GM21717 (cell line): ENCODE measurements at regions not wholly inside any gene's neighbourhood (a gene's known extent, or its start where the extent isn't known, plus 50 kb on each side); places are given as distances from the start of the nearest gene placed in this dataset.
"Not testable (repeated sequence)": the region's sequence is repeated elsewhere in the genome, so short reads cannot be mapped to it uniquely, and the experiment has no call there.

Experiments used
- ATAC-seq: cut with Tn5 transposase; IDR thresholded peaks from one replicate; pipeline ENCODE4 v1.9.1; 2021; ENCODE audit warnings: mild to moderate bottlenecking, moderate library complexity; ENCODE audit not compliant: unreplicated experiment

GRCh38 chr2:160583813-160584537 lies 90.4 kb upstream of the RBMS1 start:
- ATAC-seq, result no peak

GRCh38 chr2:160584972-160585494 lies 91.4 kb upstream of the RBMS1 start:
- no peak for ATAC-seq

- ATAC-seq, result no peak
These were observed 97.1 kb upstream of the RBMS1 start for GRCh38 chr2:160590664-160591063.

- no peak for ATAC-seq
These were observed 98.8 kb upstream of the RBMS1 start for GRCh38 chr2:160592401-160592800.

GRCh38 chr2:160592993-160593392 lies 99.4 kb upstream of the RBMS1 start:
- no peak for ATAC-seq

GRCh38 chr2:160596441-160596840 lies 102.8 kb upstream of the RBMS1 start:
- no peak for ATAC-seq

GRCh38 chr2:160600437-160600836 lies 106.8 kb upstream of the RBMS1 start:
- ATAC-seq, result not testable (repeated sequence)

- no peak for ATAC-seq
These were observed 108.5 kb upstream of the RBMS1 start for GRCh38 chr2:160602073-160602472.

- no peak for ATAC-seq
These were observed 110.3 kb upstream of the RBMS1 start for GRCh38 chr2:160603771-160604510.

- no peak for ATAC-seq
These were observed 112.7 kb upstream of the RBMS1 start for GRCh38 chr2:160606341-160606740.

- no peak for ATAC-seq
These were observed 115.0 kb upstream of the RBMS1 start for GRCh38 chr2:160608599-160608998.

GRCh38 chr2:160609346-160609745 lies 115.7 kb upstream of the RBMS1 start:
- no peak for ATAC-seq

- no peak for ATAC-seq
These were observed 116.4 kb upstream of the RBMS1 start for GRCh38 chr2:160610041-160610440.

GRCh38 chr2:160612266-160612856 lies 118.8 kb upstream of the RBMS1 start:
- no peak for ATAC-seq

- no peak for ATAC-seq
These were observed 120.0 kb upstream of the RBMS1 start for GRCh38 chr2:160613466-160614153.

- ATAC-seq, result no peak
These were observed 120.8 kb upstream of the RBMS1 start for GRCh38 chr2:160614391-160614790.

GRCh38 chr2:160615706-160616105 lies 122.1 kb upstream of the RBMS1 start:
- ATAC-seq, result no peak

GRCh38 chr2:160616149-160616548 lies 122.5 kb upstream of the RBMS1 start:
- no peak for ATAC-seq

- ATAC-seq, result no peak
These were observed 128.1 kb upstream of the RBMS1 start for GRCh38 chr2:160621748-160622147.

GRCh38 chr2:160628020-160628637 lies 134.5 kb upstream of the RBMS1 start:
- not testable (repeated sequence) for ATAC-seq

GRCh38 chr2:160628811-160629210 lies 135.2 kb upstream of the RBMS1 start:
- ATAC-seq, result no peak
